Fibroblast of pulmonary artery (primary cell): ENCODE measurements at regions not wholly inside any gene's neighbourhood (a gene's known extent, or its start where the extent isn't known, plus 50 kb on each side); places are given as distances from the start of the nearest gene placed in this dataset.

Source experiments
- DNase-seq: peaks from one replicate; pipeline ENCODE4 v3.0.0-alpha.2; 2010; ENCODE audit warnings: low read depth
- H3K4me3 ChIP-seq: replicated peaks from 2 replicates; pipeline ENCODE4 v1.5.1; 2011; ENCODE audit warnings: low read depth, mild to moderate bottlenecking, control low read depth, low read length, moderate library complexity
- CTCF ChIP-seq: IDR thresholded peaks from 2 replicates; pipeline ENCODE4 v1.5.1; 2011; ENCODE audit warnings: mild to moderate bottlenecking, control low read depth, low read length, inconsistent platforms; ENCODE audit errors: missing control alignments

GRCh38 chr10:131021246-131021895 lies 290.1 kb downstream of the TCERG1L start:
- TF ChIP-seq CTCF = no peak

GRCh38 chr10:131021969-131022368 lies 289.6 kb downstream of the TCERG1L start:
- no peak for TF ChIP-seq CTCF
- DNase-seq = no peak
- no peak overlapping the region for H3K4me3 ChIP-seq

More at GRCh38 chr10:131021246-131021895, 290.1 kb downstream of the TCERG1L start:
- DNase-seq = no peak
- H3K4me3 ChIP-seq = no peak overlapping the region

GRCh38 chr10:131022369-131022768 lies 289.2 kb downstream of the TCERG1L start:
- no peak overlapping the region for H3K4me3 ChIP-seq
- TF ChIP-seq CTCF = no peak
- DNase-seq = no peak

- TF ChIP-seq CTCF = no peak
- no peak for DNase-seq
Observed at GRCh38 chr10:131022981-131023380, 288.5 kb downstream of the TCERG1L start.

GRCh38 chr10:131024259-131025131 lies 287.0 kb downstream of the TCERG1L start:
- no peak for DNase-seq
- no peak for TF ChIP-seq CTCF

More at GRCh38 chr10:131022981-131023380, 288.5 kb downstream of the TCERG1L start:
- H3K4me3 ChIP-seq = no peak overlapping the region

GRCh38 chr10:131025333-131025732 lies 286.2 kb downstream of the TCERG1L start:
- H3K4me3 ChIP-seq = no peak overlapping the region
- DNase-seq = no peak

More at GRCh38 chr10:131024259-131025131, 287.0 kb downstream of the TCERG1L start:
- H3K4me3 ChIP-seq = no peak overlapping the region

More at GRCh38 chr10:131025333-131025732, 286.2 kb downstream of the TCERG1L start:
- TF ChIP-seq CTCF = no peak
